Peyer's patch (tissue), 4 donors: ENCODE measurements at regions not wholly inside any gene's neighbourhood (a gene's known extent, or its start where the extent isn't known, plus 50 kb on each side); places are given as distances from the start of the nearest gene placed in this dataset.
"Not testable (repeated sequence)": the region's sequence is repeated elsewhere in the genome, so short reads cannot be mapped to it uniquely, and the experiment has no call there.

ENCODE experiments used
- POLR2A ChIP-seq, 2 donors: fragments of 450-650 bp; IDR thresholded peaks; one replicate each; pipeline ENCODE4 v1.5.1; 2017; ENCODE audit warnings: antibody characterized with exemption in 2 of 2, mild to moderate bottlenecking in 2 of 2, moderate library complexity in 2 of 2
- TF ChIP-seq, protein P1 (sequence below), 6 experiments: fragments of 450-650 bp in 4 of 6; fragments of 200-600 bp in 2 of 6; sonication (generic) in 1 of 6; IDR thresholded peaks; one replicate each; pipeline ENCODE4 v1.5.1; 2017 to 2019; ENCODE audit warnings: antibody characterized with exemption in 6 of 6, mild to moderate bottlenecking in 3 of 6, moderate library complexity in 1 of 6

- TF ChIP-seq, protein P1, sequence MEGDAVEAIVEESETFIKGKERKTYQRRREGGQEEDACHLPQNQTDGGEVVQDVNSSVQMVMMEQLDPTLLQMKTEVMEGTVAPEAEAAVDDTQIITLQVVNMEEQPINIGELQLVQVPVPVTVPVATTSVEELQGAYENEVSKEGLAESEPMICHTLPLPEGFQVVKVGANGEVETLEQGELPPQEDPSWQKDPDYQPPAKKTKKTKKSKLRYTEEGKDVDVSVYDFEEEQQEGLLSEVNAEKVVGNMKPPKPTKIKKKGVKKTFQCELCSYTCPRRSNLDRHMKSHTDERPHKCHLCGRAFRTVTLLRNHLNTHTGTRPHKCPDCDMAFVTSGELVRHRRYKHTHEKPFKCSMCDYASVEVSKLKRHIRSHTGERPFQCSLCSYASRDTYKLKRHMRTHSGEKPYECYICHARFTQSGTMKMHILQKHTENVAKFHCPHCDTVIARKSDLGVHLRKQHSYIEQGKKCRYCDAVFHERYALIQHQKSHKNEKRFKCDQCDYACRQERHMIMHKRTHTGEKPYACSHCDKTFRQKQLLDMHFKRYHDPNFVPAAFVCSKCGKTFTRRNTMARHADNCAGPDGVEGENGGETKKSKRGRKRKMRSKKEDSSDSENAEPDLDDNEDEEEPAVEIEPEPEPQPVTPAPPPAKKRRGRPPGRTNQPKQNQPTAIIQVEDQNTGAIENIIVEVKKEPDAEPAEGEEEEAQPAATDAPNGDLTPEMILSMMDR (IDR thresholded peaks at IDR 0.05), result not testable (repeated sequence)
- TF ChIP-seq POLR2A (IDR thresholded peaks at IDR 0.05), result not testable (repeated sequence)
Observed at GRCh38 chr7:118916120-118916519, 691.6 kb downstream of the ANKRD7 start.
